GM23338 (cell line): ENCODE measurements at regions not wholly inside any gene's neighbourhood (a gene's known extent, or its start where the extent isn't known, plus 50 kb on each side); places are given as distances from the start of the nearest gene placed in this dataset.

Source experiments
- ATAC-seq: fragments of 200-7000 bp; cut with Tn5 transposase; 3 replicates; pipeline ENCODE4 v1.9.1; 2020
- DNase-seq: peaks from one replicate; pipeline ENCODE4 v3.0.0-alpha.2; 2015; ENCODE audit warnings: low spot score
- H2AFZ ChIP-seq: fragments of 200-600 bp; sonication (generic); 2 replicates; pipeline ENCODE4 v1.8.0; 2016; ENCODE audit warnings: antibody characterized with exemption, mild to moderate bottlenecking, moderate library complexity
- H3F3A ChIP-seq: fragments of 200-600 bp; sonication (generic); replicated peaks from 2 replicates; pipeline ENCODE4 v1.8.0; 2017; ENCODE audit warnings: antibody characterized with exemption, mixed run types, low read depth
- H3K27ac ChIP-seq: fragments of 200-600 bp; sonication (generic); 2 replicates; pipeline ENCODE4 v1.6.1; 2016; ENCODE audit warnings: low read depth
- H3K27me3 ChIP-seq: fragments of 200-600 bp; sonication (generic); 2 replicates; pipeline ENCODE4 v1.8.0; 2016; ENCODE audit warnings: mild to moderate bottlenecking, mixed run types, moderate library complexity; ENCODE audit not compliant: insufficient read depth
- H3K36me3 ChIP-seq: fragments of 200-600 bp; sonication (generic); 2 replicates; pipeline ENCODE4 v1.8.0; 2016; ENCODE audit warnings: mild to moderate bottlenecking; ENCODE audit not compliant: insufficient read depth
- H3K4me1 ChIP-seq: fragments of 200-600 bp; sonication (generic); 2 replicates; pipeline ENCODE4 v1.8.0; 2016; ENCODE audit warnings: mild to moderate bottlenecking, moderate library complexity; ENCODE audit not compliant: insufficient read depth
- H3K4me2 ChIP-seq: fragments of 200-600 bp; sonication (generic); 2 replicates; pipeline ENCODE4 v1.7.1; 2017; ENCODE audit warnings: mixed run types
- H3K4me3 ChIP-seq: fragments of 200-600 bp; sonication (generic); 2 replicates; pipeline ENCODE4 v1.6.1; 2016; ENCODE audit warnings: mixed run types
- H3K79me2 ChIP-seq: fragments of 200-600 bp; sonication (generic); replicated peaks from 2 replicates; pipeline ENCODE4 v1.8.0; 2017; ENCODE audit warnings: mild to moderate bottlenecking; ENCODE audit not compliant: insufficient read depth
- H3K9me2 ChIP-seq: fragments of 200-600 bp; sonication (generic); 2 replicates; pipeline ENCODE4 v1.8.0; 2017; ENCODE audit not compliant: insufficient read depth
- H4K20me1 ChIP-seq: fragments of 200-600 bp; sonication (generic); replicated peaks from 2 replicates; pipeline ENCODE4 v1.8.0; 2017; ENCODE audit warnings: mild to moderate bottlenecking; ENCODE audit not compliant: insufficient read depth
- H3K27ac Mint-ChIP-seq: 2 replicates; pipeline ENCODE4 v1.8.0; 2020; ENCODE audit warnings: inconsistent platforms, mild to moderate bottlenecking, moderate library complexity, mixed read lengths
- H3K27me3 Mint-ChIP-seq: 3 replicates; pipeline ENCODE4 v1.8.0; 2022; ENCODE audit warnings: low read depth, mild to moderate bottlenecking, moderate library complexity, mixed read lengths, inconsistent platforms; ENCODE audit not compliant: insufficient read depth, poor library complexity
- H3K36me3 Mint-ChIP-seq: 3 replicates; pipeline ENCODE4 v1.8.0; 2021; ENCODE audit warnings: low read depth, mild to moderate bottlenecking, inconsistent platforms, moderate library complexity, mixed read lengths
- H3K4me1 Mint-ChIP-seq: 3 replicates; pipeline ENCODE4 v1.8.0; 2020; ENCODE audit warnings: mild to moderate bottlenecking, inconsistent platforms, mixed read lengths
- H3K4me3 Mint-ChIP-seq: 3 replicates; pipeline ENCODE4 v1.8.0; 2021; ENCODE audit warnings: moderate library complexity, mild to moderate bottlenecking, inconsistent platforms, mixed read lengths
- H3K9me3 Mint-ChIP-seq: 3 replicates; pipeline ENCODE4 v1.8.0; 2020; ENCODE audit warnings: moderate library complexity, mild to moderate bottlenecking, inconsistent platforms, mixed read lengths
- CREB1 ChIP-seq: fragments of 250-450 bp; sonication (Bioruptor Pico); IDR thresholded peaks from 2 replicates; pipeline ENCODE4 v1.5.0; 2020; ENCODE audit warnings: low read depth, mild to moderate bottlenecking, moderate library complexity
- EZH2 ChIP-seq: fragments of 200-600 bp; sonication (generic); IDR thresholded peaks from one replicate; pipeline ENCODE4 v1.8.0; 2017; ENCODE audit warnings: antibody characterized with exemption, mild to moderate bottlenecking, low read depth; ENCODE audit not compliant: unreplicated experiment
- EZH2phosphoT487 ChIP-seq: fragments of 200-600 bp; sonication (generic); IDR thresholded peaks from one replicate; pipeline ENCODE4 v1.8.1; 2018; ENCODE audit warnings: antibody characterized with exemption; ENCODE audit not compliant: unreplicated experiment
- JUNB ChIP-seq: IDR thresholded peaks from one replicate; pipeline ENCODE4 v1.6.1; 2016; ENCODE audit warnings: antibody characterized with exemption; ENCODE audit not compliant: unreplicated experiment
- NANOG ChIP-seq: IDR thresholded peaks from 2 replicates; pipeline ENCODE4 v1.6.1; 2016; ENCODE audit warnings: antibody characterized with exemption, borderline replicate concordance
- POLR2AphosphoS5 ChIP-seq: IDR thresholded peaks from 2 replicates; pipeline ENCODE4 v1.6.1; 2016; ENCODE audit warnings: antibody characterized with exemption, low read depth
- STAT1 ChIP-seq: IDR thresholded peaks from one replicate; pipeline ENCODE4 v1.6.1; 2016; ENCODE audit warnings: antibody characterized with exemption; ENCODE audit not compliant: unreplicated experiment
- ZNF114 ChIP-seq: fragments of 250-450 bp; sonication (Bioruptor Pico); IDR thresholded peaks from 2 replicates; pipeline ENCODE4 v1.5.0; 2020; ENCODE audit warnings: mild to moderate bottlenecking, moderate library complexity
- ZNF331 ChIP-seq: fragments of 250-450 bp; sonication (Bioruptor Pico); IDR thresholded peaks from 2 replicates; pipeline ENCODE4 v1.5.0; 2020; ENCODE audit warnings: low read depth, mild to moderate bottlenecking, moderate library complexity
- TF ChIP-seq, protein P1 (sequence below), 2 experiments: fragments of 200-600 bp in 1 of 2; sonication (generic) in 1 of 2; conservative IDR thresholded peaks; 2 replicates each; pipeline versions ENCODE4 v1.5.1 to v1.6.1; 2016 to 2017; ENCODE audit warnings: antibody characterized with exemption in 2 of 2, low read depth in 2 of 2, mild to moderate bottlenecking in 2 of 2, moderate library complexity in 1 of 2
- TF ChIP-seq, protein P2 (sequence below): IDR thresholded peaks from 2 replicates; pipeline ENCODE4 v1.6.1; 2016; ENCODE audit warnings: antibody characterized with exemption
- TF ChIP-seq, protein P3 (sequence below): fragments of 250-450 bp; sonication (Bioruptor Pico); IDR thresholded peaks from 2 replicates; pipeline ENCODE4 v1.5.0; 2020; ENCODE audit warnings: mild to moderate bottlenecking, moderate library complexity
- TF ChIP-seq, protein P4 (sequence below): IDR thresholded peaks from one replicate; pipeline ENCODE4 v1.6.1; 2018; ENCODE audit warnings: antibody characterized with exemption; ENCODE audit not compliant: unreplicated experiment

DNA sequence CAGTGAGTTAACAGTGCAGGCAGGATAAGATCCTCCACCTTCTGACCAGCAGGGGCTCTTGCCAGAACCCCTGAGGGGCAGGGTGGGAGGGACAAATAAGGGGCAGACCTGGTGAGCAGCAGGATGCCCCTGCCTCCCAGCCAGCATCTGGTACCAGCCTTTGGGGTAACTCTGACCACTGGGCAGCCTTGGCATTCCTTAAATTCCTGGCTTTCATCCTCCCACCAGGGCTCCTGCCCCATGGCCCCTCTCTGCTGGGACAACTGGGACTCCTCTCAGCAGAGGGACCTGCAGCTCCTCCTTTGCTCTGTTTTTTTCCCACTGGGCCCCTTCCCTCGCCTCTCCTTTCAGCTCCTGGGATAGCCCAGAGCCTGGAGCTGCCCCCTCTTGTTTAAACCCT lies 98.0 kb upstream of the CD82 start:
- Histone ChIP-seq H3K4me1 (peaks cover 8% of the 10 kb centered on the region), H3K4me2 (peak overlapping the region; percentile 57), H2AFZ (peak overlapping the region; percentile 61; the same call in 1 of the 2 replicates), H3K9me2 (no peaks in the 10 kb centered on the region), H3K27ac (no peak overlapping the region), H3K27me3 (no peaks in the 10 kb centered on the region), H3K4me3 (no peak overlapping the region), H3K36me3 (no peaks in the 10 kb centered on the region), H3K79me2 (no peaks in the 10 kb centered on the region), H3F3A (no peaks in the 10 kb centered on the region), H4K20me1 (no peaks in the 10 kb centered on the region)
- TF ChIP-seq ZNF331 (CRISPR knock-in tag) (no peak), JUNB (no peak), CREB1 (CRISPR knock-in tag) (no peak), ZNF114 (CRISPR knock-in tag) (no peak), EZH2 (no peak), STAT1 (no peak), EZH2phosphoT487 (no peak), NANOG (no peak), POLR2AphosphoS5 (no peak)
- TF ChIP-seq, protein P1, sequence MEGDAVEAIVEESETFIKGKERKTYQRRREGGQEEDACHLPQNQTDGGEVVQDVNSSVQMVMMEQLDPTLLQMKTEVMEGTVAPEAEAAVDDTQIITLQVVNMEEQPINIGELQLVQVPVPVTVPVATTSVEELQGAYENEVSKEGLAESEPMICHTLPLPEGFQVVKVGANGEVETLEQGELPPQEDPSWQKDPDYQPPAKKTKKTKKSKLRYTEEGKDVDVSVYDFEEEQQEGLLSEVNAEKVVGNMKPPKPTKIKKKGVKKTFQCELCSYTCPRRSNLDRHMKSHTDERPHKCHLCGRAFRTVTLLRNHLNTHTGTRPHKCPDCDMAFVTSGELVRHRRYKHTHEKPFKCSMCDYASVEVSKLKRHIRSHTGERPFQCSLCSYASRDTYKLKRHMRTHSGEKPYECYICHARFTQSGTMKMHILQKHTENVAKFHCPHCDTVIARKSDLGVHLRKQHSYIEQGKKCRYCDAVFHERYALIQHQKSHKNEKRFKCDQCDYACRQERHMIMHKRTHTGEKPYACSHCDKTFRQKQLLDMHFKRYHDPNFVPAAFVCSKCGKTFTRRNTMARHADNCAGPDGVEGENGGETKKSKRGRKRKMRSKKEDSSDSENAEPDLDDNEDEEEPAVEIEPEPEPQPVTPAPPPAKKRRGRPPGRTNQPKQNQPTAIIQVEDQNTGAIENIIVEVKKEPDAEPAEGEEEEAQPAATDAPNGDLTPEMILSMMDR (conservative IDR thresholded peaks at IDR 0.05; ENCODE audit: low read depth in 2 of 2): no peak
- TF ChIP-seq, protein P2, sequence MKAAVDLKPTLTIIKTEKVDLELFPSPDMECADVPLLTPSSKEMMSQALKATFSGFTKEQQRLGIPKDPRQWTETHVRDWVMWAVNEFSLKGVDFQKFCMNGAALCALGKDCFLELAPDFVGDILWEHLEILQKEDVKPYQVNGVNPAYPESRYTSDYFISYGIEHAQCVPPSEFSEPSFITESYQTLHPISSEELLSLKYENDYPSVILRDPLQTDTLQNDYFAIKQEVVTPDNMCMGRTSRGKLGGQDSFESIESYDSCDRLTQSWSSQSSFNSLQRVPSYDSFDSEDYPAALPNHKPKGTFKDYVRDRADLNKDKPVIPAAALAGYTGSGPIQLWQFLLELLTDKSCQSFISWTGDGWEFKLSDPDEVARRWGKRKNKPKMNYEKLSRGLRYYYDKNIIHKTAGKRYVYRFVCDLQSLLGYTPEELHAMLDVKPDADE: no peak
- TF ChIP-seq, protein P3, sequence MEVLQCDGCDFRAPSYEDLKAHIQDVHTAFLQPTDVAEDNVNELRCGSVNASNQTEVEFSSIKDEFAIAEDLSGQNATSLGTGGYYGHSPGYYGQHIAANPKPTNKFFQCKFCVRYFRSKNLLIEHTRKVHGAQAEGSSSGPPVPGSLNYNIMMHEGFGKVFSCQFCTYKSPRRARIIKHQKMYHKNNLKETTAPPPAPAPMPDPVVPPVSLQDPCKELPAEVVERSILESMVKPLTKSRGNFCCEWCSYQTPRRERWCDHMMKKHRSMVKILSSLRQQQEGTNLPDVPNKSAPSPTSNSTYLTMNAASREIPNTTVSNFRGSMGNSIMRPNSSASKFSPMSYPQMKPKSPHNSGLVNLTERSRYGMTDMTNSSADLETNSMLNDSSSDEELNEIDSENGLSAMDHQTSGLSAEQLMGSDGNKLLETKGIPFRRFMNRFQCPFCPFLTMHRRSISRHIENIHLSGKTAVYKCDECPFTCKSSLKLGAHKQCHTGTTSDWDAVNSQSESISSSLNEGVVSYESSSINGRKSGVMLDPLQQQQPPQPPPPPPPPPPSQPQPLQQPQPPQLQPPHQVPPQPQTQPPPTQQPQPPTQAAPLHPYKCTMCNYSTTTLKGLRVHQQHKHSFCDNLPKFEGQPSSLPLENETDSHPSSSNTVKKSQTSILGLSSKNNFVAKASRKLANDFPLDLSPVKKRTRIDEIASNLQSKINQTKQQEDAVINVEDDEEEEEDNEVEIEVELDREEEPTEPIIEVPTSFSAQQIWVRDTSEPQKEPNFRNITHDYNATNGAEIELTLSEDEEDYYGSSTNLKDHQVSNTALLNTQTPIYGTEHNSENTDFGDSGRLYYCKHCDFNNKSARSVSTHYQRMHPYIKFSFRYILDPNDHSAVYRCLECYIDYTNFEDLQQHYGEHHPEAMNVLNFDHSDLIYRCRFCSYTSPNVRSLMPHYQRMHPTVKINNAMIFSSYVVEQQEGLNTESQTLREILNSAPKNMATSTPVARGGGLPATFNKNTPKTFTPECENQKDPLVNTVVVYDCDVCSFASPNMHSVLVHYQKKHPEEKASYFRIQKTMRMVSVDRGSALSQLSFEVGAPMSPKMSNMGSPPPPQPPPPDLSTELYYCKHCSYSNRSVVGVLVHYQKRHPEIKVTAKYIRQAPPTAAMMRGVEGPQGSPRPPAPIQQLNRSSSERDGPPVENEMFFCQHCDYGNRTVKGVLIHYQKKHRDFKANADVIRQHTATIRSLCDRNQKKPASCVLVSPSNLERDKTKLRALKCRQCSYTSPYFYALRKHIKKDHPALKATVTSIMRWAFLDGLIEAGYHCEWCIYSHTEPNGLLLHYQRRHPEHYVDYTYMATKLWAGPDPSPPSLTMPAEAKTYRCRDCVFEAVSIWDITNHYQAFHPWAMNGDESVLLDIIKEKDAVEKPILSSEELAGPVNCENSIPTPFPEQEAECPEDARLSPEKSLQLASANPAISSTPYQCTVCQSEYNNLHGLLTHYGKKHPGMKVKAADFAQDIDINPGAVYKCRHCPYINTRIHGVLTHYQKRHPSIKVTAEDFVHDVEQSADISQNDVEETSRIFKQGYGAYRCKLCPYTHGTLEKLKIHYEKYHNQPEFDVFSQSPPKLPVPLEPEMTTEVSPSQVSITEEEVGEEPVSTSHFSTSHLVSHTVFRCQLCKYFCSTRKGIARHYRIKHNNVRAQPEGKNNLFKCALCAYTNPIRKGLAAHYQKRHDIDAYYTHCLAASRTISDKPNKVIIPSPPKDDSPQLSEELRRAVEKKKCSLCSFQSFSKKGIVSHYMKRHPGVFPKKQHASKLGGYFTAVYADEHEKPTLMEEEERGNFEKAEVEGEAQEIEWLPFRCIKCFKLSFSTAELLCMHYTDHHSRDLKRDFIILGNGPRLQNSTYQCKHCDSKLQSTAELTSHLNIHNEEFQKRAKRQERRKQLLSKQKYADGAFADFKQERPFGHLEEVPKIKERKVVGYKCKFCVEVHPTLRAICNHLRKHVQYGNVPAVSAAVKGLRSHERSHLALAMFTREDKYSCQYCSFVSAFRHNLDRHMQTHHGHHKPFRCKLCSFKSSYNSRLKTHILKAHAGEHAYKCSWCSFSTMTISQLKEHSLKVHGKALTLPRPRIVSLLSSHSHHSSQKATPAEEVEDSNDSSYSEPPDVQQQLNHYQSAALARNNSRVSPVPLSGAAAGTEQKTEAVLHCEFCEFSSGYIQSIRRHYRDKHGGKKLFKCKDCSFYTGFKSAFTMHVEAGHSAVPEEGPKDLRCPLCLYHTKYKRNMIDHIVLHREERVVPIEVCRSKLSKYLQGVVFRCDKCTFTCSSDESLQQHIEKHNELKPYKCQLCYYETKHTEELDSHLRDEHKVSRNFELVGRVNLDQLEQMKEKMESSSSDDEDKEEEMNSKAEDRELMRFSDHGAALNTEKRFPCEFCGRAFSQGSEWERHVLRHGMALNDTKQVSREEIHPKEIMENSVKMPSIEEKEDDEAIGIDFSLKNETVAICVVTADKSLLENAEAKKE (CRISPR knock-in tag): no peak
- TF ChIP-seq, protein P4, sequence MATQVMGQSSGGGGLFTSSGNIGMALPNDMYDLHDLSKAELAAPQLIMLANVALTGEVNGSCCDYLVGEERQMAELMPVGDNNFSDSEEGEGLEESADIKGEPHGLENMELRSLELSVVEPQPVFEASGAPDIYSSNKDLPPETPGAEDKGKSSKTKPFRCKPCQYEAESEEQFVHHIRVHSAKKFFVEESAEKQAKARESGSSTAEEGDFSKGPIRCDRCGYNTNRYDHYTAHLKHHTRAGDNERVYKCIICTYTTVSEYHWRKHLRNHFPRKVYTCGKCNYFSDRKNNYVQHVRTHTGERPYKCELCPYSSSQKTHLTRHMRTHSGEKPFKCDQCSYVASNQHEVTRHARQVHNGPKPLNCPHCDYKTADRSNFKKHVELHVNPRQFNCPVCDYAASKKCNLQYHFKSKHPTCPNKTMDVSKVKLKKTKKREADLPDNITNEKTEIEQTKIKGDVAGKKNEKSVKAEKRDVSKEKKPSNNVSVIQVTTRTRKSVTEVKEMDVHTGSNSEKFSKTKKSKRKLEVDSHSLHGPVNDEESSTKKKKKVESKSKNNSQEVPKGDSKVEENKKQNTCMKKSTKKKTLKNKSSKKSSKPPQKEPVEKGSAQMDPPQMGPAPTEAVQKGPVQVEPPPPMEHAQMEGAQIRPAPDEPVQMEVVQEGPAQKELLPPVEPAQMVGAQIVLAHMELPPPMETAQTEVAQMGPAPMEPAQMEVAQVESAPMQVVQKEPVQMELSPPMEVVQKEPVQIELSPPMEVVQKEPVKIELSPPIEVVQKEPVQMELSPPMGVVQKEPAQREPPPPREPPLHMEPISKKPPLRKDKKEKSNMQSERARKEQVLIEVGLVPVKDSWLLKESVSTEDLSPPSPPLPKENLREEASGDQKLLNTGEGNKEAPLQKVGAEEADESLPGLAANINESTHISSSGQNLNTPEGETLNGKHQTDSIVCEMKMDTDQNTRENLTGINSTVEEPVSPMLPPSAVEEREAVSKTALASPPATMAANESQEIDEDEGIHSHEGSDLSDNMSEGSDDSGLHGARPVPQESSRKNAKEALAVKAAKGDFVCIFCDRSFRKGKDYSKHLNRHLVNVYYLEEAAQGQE: no peak
- no peak overlapping the region for H3K4me3 Mint-ChIP-seq
- H3K9me3 Mint-ChIP-seq: peaks cover 40% of the 10 kb centered on the region
- ATAC-seq (peak; percentile 93), DNase-seq (peak; percentile 69)
- peaks cover 7% of the 10 kb centered on the region for H3K36me3 Mint-ChIP-seq
- peaks cover 13% of the 10 kb centered on the region for H3K4me1 Mint-ChIP-seq
- peaks cover 10% of the 10 kb centered on the region for H3K27me3 Mint-ChIP-seq
- H3K27ac Mint-ChIP-seq: no peak overlapping the region
